AG10803 (cell line): ENCODE measurements at regions not wholly inside any gene's neighbourhood (a gene's known extent, or its start where the extent isn't known, plus 50 kb on each side); places are given as distances from the start of the nearest gene placed in this dataset.

Experiments
- DNase-seq: peaks from one replicate; pipeline ENCODE4 v3.0.0; 2010; ENCODE audit warnings: low read depth
- H3K4me3 ChIP-seq: 2 replicates; pipeline ENCODE4 v1.5.1; 2011; ENCODE audit warnings: mild to moderate bottlenecking, low read length, control low read depth
- TF ChIP-seq, protein P1 (sequence below): conservative IDR thresholded peaks from 2 replicates; pipeline ENCODE4 v1.5.1; 2011; ENCODE audit warnings: mild to moderate bottlenecking, low read length, control low read depth, inconsistent platforms

- TF ChIP-seq, protein P1, sequence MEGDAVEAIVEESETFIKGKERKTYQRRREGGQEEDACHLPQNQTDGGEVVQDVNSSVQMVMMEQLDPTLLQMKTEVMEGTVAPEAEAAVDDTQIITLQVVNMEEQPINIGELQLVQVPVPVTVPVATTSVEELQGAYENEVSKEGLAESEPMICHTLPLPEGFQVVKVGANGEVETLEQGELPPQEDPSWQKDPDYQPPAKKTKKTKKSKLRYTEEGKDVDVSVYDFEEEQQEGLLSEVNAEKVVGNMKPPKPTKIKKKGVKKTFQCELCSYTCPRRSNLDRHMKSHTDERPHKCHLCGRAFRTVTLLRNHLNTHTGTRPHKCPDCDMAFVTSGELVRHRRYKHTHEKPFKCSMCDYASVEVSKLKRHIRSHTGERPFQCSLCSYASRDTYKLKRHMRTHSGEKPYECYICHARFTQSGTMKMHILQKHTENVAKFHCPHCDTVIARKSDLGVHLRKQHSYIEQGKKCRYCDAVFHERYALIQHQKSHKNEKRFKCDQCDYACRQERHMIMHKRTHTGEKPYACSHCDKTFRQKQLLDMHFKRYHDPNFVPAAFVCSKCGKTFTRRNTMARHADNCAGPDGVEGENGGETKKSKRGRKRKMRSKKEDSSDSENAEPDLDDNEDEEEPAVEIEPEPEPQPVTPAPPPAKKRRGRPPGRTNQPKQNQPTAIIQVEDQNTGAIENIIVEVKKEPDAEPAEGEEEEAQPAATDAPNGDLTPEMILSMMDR, result no peak
- H3K4me3 ChIP-seq, result no peak overlapping the region
- DNase-seq, result peak; percentile 8
These were observed 525.2 kb upstream of the PSMD7 start for GRCh38 chr16:73771196-73772064.

DNA sequence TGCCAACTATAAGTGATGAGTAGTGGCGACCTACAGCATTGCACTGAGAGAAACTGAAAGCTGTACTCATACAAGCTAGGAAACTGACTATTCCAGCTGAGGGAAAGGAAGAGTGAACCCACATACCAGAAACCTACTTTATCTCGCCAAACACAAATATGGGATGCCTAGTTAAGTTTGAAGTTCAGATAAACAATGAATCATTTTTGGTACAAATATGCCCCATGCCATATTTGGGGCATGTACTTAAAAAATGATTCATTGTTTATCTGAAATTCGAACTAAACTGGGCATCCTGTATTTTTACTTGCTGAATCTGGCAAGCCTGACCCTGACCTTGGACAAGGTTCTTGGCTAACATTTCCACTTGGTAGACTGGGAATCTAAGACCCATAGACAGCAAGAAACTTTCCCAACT is 527.8 kb upstream of the PSMD7 start:
- no peak for DNase-seq
- TF ChIP-seq, protein P1, result no peak

DNA sequence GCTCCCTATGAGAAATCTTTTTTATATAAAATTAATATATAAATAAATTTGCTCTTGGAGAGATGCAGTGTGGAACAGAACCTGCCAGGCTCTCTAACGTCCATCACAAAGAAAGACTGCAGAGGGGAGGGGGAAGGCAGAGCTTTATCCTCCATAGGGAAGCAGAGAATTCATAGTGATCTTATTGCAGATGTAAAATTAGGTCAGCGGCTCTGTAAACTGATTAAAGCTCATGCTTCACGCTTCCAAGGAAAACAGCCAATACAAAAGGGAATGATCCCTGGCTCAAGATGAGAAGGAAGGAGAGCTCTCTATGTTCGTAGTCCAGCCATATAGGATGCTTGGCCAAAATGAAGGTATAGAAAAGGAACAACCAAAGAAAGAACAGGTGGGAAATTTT is 532.3 kb upstream of the PSMD7 start:
- H3K4me3 ChIP-seq, result no peak overlapping the region
- TF ChIP-seq, protein P1, result no peak
- no peak for DNase-seq

More for the DNA sequence above, 527.8 kb upstream of the PSMD7 start:
- no peak overlapping the region for H3K4me3 ChIP-seq

GRCh38 chr16:73756289-73757178 is 540.1 kb upstream of the PSMD7 start:
- H3K4me3 ChIP-seq, result no peak overlapping the region
- TF ChIP-seq, protein P1, result no peak
- no peak for DNase-seq

DNA sequence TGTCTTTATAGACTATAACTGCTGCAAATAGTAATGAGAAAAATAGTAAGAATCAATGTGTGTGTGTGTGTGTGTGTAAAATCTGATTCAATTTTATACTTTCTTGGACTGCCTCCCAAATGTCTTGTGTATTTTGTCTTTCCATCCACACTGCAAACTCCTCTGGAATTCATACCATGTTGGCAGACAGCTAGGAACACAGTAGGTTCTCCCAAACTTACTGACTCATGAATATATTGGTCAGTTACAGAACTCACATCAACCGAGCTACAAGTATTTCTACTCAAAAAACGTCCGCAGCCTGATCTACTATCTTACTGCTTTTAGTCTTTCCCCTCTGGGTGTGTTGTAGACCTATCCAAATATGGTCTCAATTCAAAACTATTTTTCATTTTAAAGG is 542.7 kb upstream of the PSMD7 start:
- TF ChIP-seq, protein P1, result no peak
- no peak for DNase-seq
- no peak overlapping the region for H3K4me3 ChIP-seq

DNA sequence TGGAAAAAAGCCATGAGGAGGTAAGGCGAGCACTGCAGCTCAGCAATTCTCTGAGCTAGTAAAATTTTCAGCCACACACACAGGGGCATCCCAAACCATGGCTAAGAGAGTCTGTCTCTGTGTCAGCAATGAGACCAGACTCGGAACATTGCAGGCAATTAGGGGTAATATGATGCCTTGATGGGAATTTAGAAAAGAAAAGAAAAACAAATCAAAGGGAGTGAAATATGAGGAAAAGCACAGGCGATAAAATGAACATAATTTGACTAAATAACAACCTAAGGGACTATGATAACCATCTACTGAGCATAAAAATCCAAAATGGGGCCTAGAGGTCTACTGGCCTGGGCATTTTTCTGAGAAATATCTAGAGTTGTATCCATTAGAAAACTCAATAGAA is 546.0 kb upstream of the PSMD7 start:
- TF ChIP-seq, protein P1, result no peak

More for the DNA sequence above, 546.0 kb upstream of the PSMD7 start:
- no peak overlapping the region for H3K4me3 ChIP-seq
- no peak for DNase-seq
